HG03108 (cell line): ENCODE measurements at regions not wholly inside any gene's neighbourhood (a gene's known extent, or its start where the extent isn't known, plus 50 kb on each side); places are given as distances from the start of the nearest gene placed in this dataset.
"Not testable (repeated sequence)": the region's sequence is repeated elsewhere in the genome, so short reads cannot be mapped to it uniquely, and the experiment has no call there.

Experiments
- ATAC-seq: cut with Tn5 transposase; IDR thresholded peaks from one replicate; pipeline ENCODE4 v1.9.1; 2021; ENCODE audit warnings: moderate library complexity; ENCODE audit not compliant: unreplicated experiment

DNA sequence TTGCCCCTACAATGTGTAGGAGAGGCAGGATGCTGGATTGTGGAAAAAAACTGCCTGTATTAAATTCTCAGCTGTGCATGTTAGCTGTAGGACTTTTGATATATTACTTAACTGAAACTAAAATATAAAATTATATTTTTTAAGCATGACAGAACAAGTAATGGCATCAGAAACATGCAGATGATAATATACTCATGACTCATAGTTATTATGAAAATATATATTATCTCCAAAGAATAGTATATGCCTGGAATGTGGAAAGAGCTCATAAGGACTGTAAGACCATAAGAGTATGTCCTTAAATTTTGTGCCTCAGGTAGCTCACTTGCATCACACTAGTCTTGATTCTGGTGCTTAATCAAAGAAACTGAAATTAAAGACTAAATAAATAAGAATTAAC, 1100.6 kb downstream of the TECRL start:
- no peak for ATAC-seq

DNA sequence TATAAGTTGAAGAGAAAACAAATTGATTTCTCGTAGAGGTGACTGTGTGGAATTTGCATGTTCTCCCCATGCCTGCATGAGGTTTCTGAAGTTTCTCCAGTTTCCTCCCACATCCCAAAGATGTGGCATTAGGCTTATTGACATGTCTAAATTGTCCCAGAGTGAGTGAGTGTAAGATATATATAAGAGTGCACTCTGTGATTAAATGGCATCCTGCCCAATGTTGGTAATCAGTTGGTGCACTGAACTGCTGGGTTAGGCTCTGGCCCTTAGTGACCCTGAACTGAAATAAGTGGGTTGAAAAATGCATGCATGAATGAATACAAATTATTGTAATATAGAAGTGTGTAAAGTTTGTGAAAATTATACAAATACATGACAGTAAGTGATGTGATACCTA, 1106.5 kb downstream of the TECRL start:
- no peak for ATAC-seq

DNA sequence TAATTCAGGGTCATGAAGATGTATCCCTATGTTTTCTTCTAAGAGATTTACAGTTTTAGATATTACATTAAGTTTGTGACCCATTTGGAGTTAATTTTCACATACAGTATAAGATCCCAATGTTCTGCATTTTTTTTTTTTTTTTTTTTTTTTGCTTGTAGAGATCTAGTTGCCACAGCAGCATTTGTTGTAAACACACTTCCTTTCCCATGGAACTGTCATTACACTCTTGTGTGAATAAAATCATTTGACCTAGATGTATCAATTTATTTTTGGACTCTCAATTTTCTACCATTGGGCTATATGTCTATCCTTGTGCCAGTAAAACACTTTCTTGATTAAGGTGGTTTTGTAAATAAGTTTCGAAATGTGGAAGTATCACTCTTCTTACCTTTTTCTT, 1107.2 kb downstream of the TECRL start:
- no peak for ATAC-seq

DNA sequence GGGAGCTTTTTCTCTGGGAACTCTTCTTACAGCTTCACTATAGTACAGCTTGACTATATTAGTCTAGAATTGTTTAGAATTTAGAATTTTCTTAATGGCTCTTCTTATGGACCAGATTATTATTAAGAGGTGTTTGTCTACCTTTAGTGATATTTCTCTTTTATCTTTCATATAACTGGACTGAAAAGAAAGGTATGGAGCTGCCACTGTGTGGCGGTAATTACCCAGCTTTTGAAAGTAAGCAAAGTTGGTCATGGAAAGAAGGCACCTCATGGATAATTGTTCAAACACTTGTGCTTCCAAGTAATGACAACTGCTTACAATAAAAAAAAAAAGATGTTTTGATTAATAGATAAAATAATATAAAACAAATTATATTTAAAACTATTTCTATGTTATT, 1112.5 kb downstream of the TECRL start:
- ATAC-seq: no peak

GRCh38 chr4:63275491-63275890, 1133.8 kb downstream of the TECRL start:
- no peak for ATAC-seq

- no peak for ATAC-seq
Observed at GRCh38 chr4:63269156-63269555, 1140.1 kb downstream of the TECRL start.

DNA sequence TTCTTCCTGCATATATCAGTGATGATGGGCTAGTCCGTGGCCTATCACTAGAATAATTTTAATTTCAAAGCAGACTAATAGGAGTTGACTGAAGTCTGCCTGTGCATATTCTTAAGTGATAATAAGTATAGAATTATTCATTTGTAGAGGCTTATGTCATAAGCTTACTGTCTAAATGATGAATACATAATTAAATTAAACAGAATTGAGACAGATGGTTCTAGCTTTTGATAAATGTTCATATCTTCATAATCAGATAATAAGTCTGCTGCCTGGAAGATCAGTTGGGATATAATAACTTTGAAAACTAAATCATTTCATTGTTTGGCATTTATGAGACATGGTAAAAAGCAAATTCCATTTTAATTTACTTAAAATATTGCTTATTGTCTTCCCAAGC, 1175.6 kb downstream of the TECRL start:
- no peak for ATAC-seq

DNA sequence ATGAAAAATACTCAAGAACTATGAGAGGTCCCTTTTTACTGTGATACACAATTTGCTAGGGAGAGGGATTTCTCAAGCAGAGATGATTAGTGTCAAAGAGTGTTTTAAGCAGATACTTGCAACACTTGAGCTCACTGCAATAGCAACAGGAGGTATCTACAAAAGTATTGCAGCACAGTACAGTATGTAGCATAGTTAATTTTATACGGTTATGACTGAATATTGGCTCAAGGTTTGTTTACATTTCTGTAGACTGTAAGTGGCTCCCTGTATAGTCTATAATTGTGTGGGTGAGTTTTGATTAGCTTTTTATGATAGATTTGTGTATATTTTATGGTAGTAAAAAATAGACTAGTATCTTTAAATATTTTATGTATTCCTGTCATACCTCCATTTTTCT, 1177.2 kb downstream of the TECRL start:
- no peak for ATAC-seq

DNA sequence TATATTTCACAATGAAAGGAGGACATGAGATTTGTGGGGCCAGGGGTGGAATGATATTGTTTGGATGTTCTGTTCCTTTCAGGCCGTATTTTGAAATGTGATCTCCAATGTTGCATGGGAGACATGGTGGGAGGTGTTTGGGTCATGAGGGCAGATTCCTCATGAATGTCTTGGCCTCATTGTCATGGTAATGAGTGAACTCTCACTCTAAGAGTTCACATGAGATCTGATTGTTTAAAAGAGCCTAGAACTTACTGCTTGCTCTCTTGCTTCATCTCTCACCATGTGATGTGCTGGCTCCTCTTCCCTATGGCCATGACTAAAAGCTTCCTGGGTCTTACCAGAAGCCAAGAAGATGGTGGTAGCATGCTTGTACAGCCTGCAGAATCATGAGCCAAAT, 1183.0 kb downstream of the TECRL start:
- no peak for ATAC-seq

DNA sequence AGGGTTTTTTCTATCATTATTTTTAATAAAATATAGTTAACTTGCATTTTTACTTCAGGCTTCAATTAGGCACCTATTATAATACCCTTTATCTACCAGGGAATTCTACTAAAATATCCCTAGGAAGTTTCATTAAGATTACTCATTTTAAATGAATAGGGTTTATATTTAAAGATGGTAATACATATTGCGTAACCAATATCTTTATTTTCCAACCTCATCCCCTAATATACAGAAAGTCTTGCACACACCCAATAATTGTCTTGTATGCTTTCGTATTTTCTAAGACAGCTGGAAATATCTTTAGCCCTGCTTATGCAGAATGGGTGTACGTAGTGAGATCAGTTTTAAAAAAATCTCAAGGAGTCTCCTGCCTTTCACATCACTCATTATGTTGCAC, 1186.8 kb downstream of the TECRL start:
- no peak for ATAC-seq

DNA sequence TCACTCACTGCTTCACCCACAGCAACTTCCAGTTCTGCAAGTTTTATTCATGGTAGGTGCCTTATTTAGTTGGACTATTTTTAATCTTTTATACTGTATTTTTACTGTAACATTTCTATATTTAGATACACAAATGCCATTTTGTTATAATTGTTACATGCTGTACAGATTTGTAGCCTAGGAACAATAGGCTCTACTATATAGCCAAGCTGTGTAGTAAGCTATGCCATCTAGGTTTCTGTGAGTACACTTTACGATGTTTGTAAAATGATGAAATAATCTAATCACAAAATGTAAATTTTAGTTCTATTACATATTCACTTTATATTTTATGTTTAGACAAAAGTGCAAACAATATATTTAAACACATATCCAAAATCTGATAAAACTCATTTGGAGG, 1187.8 kb downstream of the TECRL start:
- ATAC-seq: no peak

GRCh38 chr4:63218856-63219255, 1190.4 kb downstream of the TECRL start:
- no peak for ATAC-seq

GRCh38 chr4:63214076-63214475, 1195.2 kb downstream of the TECRL start:
- ATAC-seq: no peak

- no peak for ATAC-seq
Observed at GRCh38 chr4:63211776-63212479, 1197.3 kb downstream of the TECRL start.

- ATAC-seq: no peak
Observed at GRCh38 chr4:63211375-63211774, 1197.9 kb downstream of the TECRL start.

- not testable (repeated sequence) for ATAC-seq
Observed at GRCh38 chr4:63193029-63193428, 1216.2 kb downstream of the TECRL start.

DNA sequence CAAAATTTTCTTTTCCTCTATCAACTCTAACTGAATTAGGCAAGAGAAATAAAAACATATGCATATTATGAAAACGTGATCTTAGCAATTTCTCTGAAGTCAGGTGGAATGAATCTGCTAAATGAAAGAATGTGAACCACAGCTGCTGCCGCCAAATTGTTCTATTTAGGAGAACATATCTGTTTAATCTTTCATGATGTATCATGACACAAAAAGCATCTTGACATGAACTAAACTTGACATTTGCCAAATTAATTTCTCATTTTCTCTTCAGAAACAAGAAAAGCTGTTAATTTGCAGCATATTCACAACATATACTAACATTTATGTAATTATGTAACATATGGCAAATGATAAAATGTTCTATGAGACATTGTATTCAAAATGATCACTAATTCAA, 1237.9 kb downstream of the TECRL start:
- ATAC-seq: no peak

DNA sequence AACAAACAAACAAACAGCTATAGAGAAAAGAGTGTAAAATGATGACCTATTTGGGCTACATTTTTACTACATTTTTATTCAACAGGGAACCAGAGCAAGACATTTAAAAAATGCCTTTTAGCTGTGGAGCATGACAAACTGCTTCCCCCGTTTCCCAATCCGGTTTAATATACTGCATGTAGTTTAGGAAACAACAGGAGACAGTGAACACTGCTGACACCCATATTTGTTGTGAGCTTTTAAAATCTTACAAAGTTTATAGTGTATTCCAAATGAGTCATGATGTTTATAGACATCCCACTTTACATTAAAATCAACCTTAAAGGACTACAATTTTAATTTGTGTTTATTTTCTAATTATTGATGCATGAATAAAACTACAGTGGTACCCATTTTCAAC, 1238.3 kb downstream of the TECRL start:
- ATAC-seq: no peak

- ATAC-seq: no peak
Observed at GRCh38 chr4:63169836-63170235, 1239.4 kb downstream of the TECRL start.

GRCh38 chr4:63155561-63155960, 1253.7 kb downstream of the TECRL start:
- ATAC-seq: no peak

DNA sequence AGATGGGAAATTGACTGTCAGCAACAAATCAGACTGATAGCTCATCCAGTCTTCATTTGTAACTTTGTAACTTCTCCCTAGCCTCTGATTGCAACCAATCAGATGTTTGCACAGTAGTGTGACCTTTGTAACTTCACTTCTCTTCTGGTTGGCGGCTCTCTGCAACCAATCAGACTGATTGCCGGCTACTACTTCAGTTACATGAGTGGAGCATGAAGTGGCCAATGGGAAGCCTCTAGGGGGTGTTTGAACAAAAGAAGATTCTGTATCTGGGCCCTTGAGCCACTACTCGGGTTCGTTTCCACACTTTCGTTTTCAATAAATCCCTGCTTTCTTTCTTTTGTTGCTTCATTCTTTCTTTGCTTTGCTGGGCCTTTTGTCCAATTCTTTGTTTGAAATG, 1285.8 kb downstream of the TECRL start:
- ATAC-seq: no peak

DNA sequence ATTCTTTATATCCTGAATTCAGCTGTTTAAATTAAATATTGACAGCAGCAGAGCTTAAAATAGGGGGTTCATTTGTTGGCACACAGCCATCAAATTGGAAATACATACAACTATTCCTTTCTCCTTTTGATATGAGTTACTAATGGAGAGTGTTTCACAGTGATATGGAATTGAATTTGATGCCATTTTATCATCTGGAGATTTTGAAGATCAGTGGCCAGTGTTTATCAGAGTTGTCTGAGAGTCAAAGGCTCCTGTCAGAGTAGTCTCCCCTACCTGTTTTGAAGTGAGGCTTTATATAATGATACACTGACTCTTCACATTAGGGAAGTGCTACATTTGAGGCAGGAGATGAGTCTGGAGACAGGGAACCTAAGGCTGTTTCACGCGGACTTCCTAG, 1286.3 kb downstream of the TECRL start:
- no peak for ATAC-seq

DNA sequence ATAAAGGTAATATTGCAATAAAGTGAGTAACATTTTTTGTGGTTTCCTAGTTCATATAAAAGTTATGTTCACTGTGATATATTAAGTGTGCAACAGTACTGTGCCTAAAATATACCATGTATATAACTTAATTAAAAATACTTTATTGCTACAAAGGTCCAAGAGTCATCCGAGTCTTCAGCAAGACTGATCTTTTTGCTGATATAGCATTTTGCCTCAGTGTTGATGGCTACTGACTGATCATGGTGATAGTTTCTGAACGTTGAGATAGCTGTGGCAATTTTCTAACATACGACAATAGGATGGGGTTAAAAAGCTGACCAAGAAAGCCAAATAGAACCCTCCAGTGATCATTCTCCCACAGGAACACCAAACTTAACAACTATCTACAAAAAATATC, 1302.7 kb downstream of the TECRL start:
- ATAC-seq: no peak
